ENCODE measurements at regions not wholly inside any gene's neighbourhood (a gene's known extent, or its start where the extent isn't known, plus 50 kb on each side); places are given as distances from the start of the nearest gene placed in this dataset.
"Not testable (repeated sequence)": the region's sequence is repeated elsewhere in the genome, so short reads cannot be mapped to it uniquely, and the experiment has no call there.

- FAIRE-seq (no peak), DNase-seq (ENCODE audit: low spot score) (no peak)
Observed at GRCh38 chr18:33820517-33821371, 242.7 kb downstream of the ASXL3 start.

- FAIRE-seq; DNase-seq (ENCODE audit: low spot score): not testable (repeated sequence)
Observed at GRCh38 chr18:33819692-33820343, 241.8 kb downstream of the ASXL3 start.

- no peak for FAIRE-seq
Observed at GRCh38 chr18:33818145-33818544, 240.1 kb downstream of the ASXL3 start.

GRCh38 chr18:33817096-33817495 is 239.1 kb downstream of the ASXL3 start:
- DNase-seq (ENCODE audit: low spot score): no peak
- FAIRE-seq: no peak

More at GRCh38 chr18:33818145-33818544, 240.1 kb downstream of the ASXL3 start:
- DNase-seq (ENCODE audit: low spot score): no peak

GRCh38 chr18:33814546-33814945 is 236.5 kb downstream of the ASXL3 start:
- DNase-seq (ENCODE audit: low spot score): no peak
- FAIRE-seq: no peak

- DNase-seq (ENCODE audit: low spot score) (no peak), FAIRE-seq (no peak)
Observed at GRCh38 chr18:33812186-33812585, 234.2 kb downstream of the ASXL3 start.

GRCh38 chr18:33805592-33805991 is 227.6 kb downstream of the ASXL3 start:
- no peak for FAIRE-seq
- DNase-seq (ENCODE audit: low spot score): no peak

GRCh38 chr18:33804258-33804657 is 226.2 kb downstream of the ASXL3 start:
- FAIRE-seq (no peak), DNase-seq (ENCODE audit: low spot score) (peak; percentile 18)

- DNase-seq (ENCODE audit: low spot score) (no peak), FAIRE-seq (no peak)
Observed at GRCh38 chr18:33803636-33804035, 225.6 kb downstream of the ASXL3 start.

GRCh38 chr18:33802955-33803354 is 224.9 kb downstream of the ASXL3 start:
- FAIRE-seq (no peak), DNase-seq (ENCODE audit: low spot score) (no peak)
